ENCODE measurements at regions not wholly inside any gene's neighbourhood (a gene's known extent, or its start where the extent isn't known, plus 50 kb on each side); places are given as distances from the start of the nearest gene placed in this dataset.

- TF ChIP-seq CTCF (IDR thresholded peaks at IDR 0.05) (no peak), POLR2A (IDR thresholded peaks at IDR 0.05) (no peak)
These were observed 91.1 kb upstream of the DHRS4 start for GRCh38 chr14:23862513-23862912.

Measured in Peyer's patch (tissue), 4 donors.